Ishikawa (cell line): ENCODE measurements at regions not wholly inside any gene's neighbourhood (a gene's known extent, or its start where the extent isn't known, plus 50 kb on each side); places are given as distances from the start of the nearest gene placed in this dataset.

ENCODE experiments used
- CEBPB ChIP-seq: IDR thresholded peaks from 2 replicates; pipeline ENCODE4 v1.6.1; 2012
- CREB1 ChIP-seq: IDR thresholded peaks from 2 replicates; pipeline ENCODE4 v1.6.1; 2012; ENCODE audit warnings: low read depth
- EGR1 ChIP-seq: IDR thresholded peaks from 2 replicates; pipeline ENCODE4 v1.6.1; 2012
- EP300 ChIP-seq: IDR thresholded peaks from 2 replicates; pipeline ENCODE4 v1.6.1; 2012; ENCODE audit warnings: borderline replicate concordance
- FOXM1 ChIP-seq: IDR thresholded peaks from 2 replicates; pipeline ENCODE4 v1.6.1; 2012; ENCODE audit warnings: low read depth, borderline replicate concordance
- MAX ChIP-seq: IDR thresholded peaks from 2 replicates; pipeline ENCODE4 v1.6.1; 2012
- NFIC ChIP-seq: IDR thresholded peaks from 2 replicates; pipeline ENCODE4 v1.6.1; 2012
- RAD21 ChIP-seq: IDR thresholded peaks from 2 replicates; pipeline ENCODE4 v1.6.1; 2012; ENCODE audit warnings: low read depth
- REST ChIP-seq: IDR thresholded peaks from 2 replicates; pipeline ENCODE4 v1.6.1; 2012; ENCODE audit warnings: low read depth, mild to moderate bottlenecking
- TAF1 ChIP-seq: IDR thresholded peaks from 2 replicates; pipeline ENCODE4 v1.6.1; 2012; ENCODE audit warnings: low read depth, mild to moderate bottlenecking
- TCF12 ChIP-seq: IDR thresholded peaks from 2 replicates; pipeline ENCODE4 v1.6.1; 2012; ENCODE audit warnings: low read depth
- TEAD4 ChIP-seq: IDR thresholded peaks from 2 replicates; pipeline ENCODE4 v1.6.1; 2012
- USF1 ChIP-seq: IDR thresholded peaks from 2 replicates; pipeline ENCODE4 v1.6.1; 2012
- YY1 ChIP-seq: IDR thresholded peaks from 2 replicates; pipeline ENCODE4 v1.6.1; 2012; ENCODE audit warnings: low read depth
- ZBTB7A ChIP-seq: IDR thresholded peaks from 2 replicates; pipeline ENCODE4 v1.6.1; 2012; ENCODE audit warnings: low read depth

GRCh38 chr5:10091701-10092100 lies 158.0 kb downstream of the ATPSCKMT start:
- TF ChIP-seq YY1 (no peak), FOXM1 (no peak), ZBTB7A (no peak), TAF1 (no peak)

- no peak for TF ChIP-seq REST
- no peak for TF ChIP-seq CREB1
- no peak for TF ChIP-seq EP300
- no peak for TF ChIP-seq TAF1
- TF ChIP-seq EGR1: no peak
- TF ChIP-seq ZBTB7A: no peak
- TF ChIP-seq RAD21: no peak
- TF ChIP-seq TEAD4: no peak
- TF ChIP-seq MAX: no peak
- TF ChIP-seq YY1: no peak
- TF ChIP-seq TCF12: no peak
- no peak for TF ChIP-seq USF1
- TF ChIP-seq FOXM1: no peak
- TF ChIP-seq NFIC: no peak
- TF ChIP-seq CEBPB: no peak
Measured at GRCh38 chr5:10090074-10090473, 159.6 kb downstream of the ATPSCKMT start.

GRCh38 chr5:10085185-10085584 lies 164.5 kb downstream of the ATPSCKMT start:
- TF ChIP-seq YY1 (no peak), REST (no peak), TCF12 (no peak), CEBPB (no peak), EGR1 (no peak), RAD21 (no peak), EP300 (no peak), TAF1 (no peak), NFIC (no peak), TEAD4 (no peak), FOXM1 (no peak)

- TF ChIP-seq NFIC: no peak
- no peak for TF ChIP-seq ZBTB7A
- no peak for TF ChIP-seq TCF12
- TF ChIP-seq REST: no peak
- TF ChIP-seq CEBPB: no peak
- no peak for TF ChIP-seq YY1
- no peak for TF ChIP-seq TEAD4
- no peak for TF ChIP-seq MAX
- no peak for TF ChIP-seq USF1
- TF ChIP-seq EGR1: no peak
Measured at GRCh38 chr5:10081584-10081983, 168.1 kb downstream of the ATPSCKMT start.
